ENCODE measurements at regions not wholly inside any gene's neighbourhood (a gene's known extent, or its start where the extent isn't known, plus 50 kb on each side); places are given as distances from the start of the nearest gene placed in this dataset.

DNA sequence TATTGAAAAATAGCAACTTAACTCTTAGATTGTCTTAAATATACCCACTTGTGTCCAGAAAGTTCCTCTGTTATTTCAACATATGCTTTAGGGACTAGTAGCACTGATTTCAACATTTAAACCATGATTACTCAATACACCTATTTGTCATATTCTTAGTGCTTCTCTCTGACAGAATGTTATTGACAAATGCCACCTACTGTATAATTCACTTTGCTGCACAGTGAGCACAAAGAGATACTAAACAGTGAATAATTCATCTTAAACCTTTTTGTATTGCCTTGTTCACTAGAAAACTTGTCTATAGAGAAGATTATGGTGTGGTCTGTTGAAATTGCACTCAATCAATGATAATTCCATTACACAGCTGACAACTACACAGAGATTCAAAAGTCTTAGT, 692.6 kb downstream of the PCDH17 start:
- H3K4me1 ChIP-seq (ENCODE audit: control insufficient read depth in 1 of 2, insufficient read depth in 2 of 2, low read depth in 1 of 2, low read length in 1 of 2): no peaks in the 10 kb centered on the region
- ChIA-PET POLR2A (no interaction called here), CTCF (no interaction called here)
- no peaks in the 10 kb centered on the region for H3K79me2 ChIP-seq (ENCODE audit: insufficient read depth)
- H3K9me2 ChIP-seq: no peaks in the 10 kb centered on the region
- no peak overlapping the region for H3K9ac ChIP-seq
- H3F3A ChIP-seq (replicated peaks; ENCODE audit: insufficient read depth): no peaks in the 10 kb centered on the region
- no peaks in the 10 kb centered on the region for H3K36me3 ChIP-seq (replicated peaks in 1 of 2; ENCODE audit: control insufficient read depth in 1 of 2, insufficient read depth in 2 of 2, low read length in 1 of 2)
- no peak for DNase-seq
- no peaks in the 10 kb centered on the region for H3K27me3 ChIP-seq (ENCODE audit: insufficient read depth)
- TF ChIP-seq SIN3A (IDR thresholded peaks at IDR 0.05; ENCODE audit: borderline replicate concordance, low read depth, low read length): no peak
- TF ChIP-seq FOXJ3 (CRISPR knock-in tag; IDR thresholded peaks at IDR 0.05): no peak
- no peak for TF ChIP-seq RFX5 (IDR thresholded peaks at IDR 0.05; ENCODE audit: low read length)
- TF ChIP-seq TEAD4 (IDR thresholded peaks at IDR 0.05; ENCODE audit: borderline replicate concordance, insufficient read depth): no peak
- TF ChIP-seq, protein P1, sequence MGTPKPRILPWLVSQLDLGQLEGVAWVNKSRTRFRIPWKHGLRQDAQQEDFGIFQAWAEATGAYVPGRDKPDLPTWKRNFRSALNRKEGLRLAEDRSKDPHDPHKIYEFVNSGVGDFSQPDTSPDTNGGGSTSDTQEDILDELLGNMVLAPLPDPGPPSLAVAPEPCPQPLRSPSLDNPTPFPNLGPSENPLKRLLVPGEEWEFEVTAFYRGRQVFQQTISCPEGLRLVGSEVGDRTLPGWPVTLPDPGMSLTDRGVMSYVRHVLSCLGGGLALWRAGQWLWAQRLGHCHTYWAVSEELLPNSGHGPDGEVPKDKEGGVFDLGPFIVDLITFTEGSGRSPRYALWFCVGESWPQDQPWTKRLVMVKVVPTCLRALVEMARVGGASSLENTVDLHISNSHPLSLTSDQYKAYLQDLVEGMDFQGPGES (IDR thresholded peaks at IDR 0.05; ENCODE audit: low read depth, low read length): no peak
- TF ChIP-seq, protein P2, sequence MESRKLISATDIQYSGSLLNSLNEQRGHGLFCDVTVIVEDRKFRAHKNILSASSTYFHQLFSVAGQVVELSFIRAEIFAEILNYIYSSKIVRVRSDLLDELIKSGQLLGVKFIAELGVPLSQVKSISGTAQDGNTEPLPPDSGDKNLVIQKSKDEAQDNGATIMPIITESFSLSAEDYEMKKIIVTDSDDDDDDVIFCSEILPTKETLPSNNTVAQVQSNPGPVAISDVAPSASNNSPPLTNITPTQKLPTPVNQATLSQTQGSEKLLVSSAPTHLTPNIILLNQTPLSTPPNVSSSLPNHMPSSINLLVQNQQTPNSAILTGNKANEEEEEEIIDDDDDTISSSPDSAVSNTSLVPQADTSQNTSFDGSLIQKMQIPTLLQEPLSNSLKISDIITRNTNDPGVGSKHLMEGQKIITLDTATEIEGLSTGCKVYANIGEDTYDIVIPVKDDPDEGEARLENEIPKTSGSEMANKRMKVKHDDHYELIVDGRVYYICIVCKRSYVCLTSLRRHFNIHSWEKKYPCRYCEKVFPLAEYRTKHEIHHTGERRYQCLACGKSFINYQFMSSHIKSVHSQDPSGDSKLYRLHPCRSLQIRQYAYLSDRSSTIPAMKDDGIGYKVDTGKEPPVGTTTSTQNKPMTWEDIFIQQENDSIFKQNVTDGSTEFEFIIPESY (IDR thresholded peaks at IDR 0.05; ENCODE audit: borderline replicate concordance, low read depth): no peak
- no peak for TF ChIP-seq FOSL2 (IDR thresholded peaks at IDR 0.05; ENCODE audit: borderline replicate concordance, low read depth)
- no peak for TF ChIP-seq ELF1 (IDR thresholded peaks at IDR 0.05)
- TF ChIP-seq, protein P3, sequence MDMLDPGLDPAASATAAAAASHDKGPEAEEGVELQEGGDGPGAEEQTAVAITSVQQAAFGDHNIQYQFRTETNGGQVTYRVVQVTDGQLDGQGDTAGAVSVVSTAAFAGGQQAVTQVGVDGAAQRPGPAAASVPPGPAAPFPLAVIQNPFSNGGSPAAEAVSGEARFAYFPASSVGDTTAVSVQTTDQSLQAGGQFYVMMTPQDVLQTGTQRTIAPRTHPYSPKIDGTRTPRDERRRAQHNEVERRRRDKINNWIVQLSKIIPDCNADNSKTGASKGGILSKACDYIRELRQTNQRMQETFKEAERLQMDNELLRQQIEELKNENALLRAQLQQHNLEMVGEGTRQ (IDR thresholded peaks at IDR 0.05; ENCODE audit: borderline replicate concordance, low read depth, low read length): no peak
- no peak for TF ChIP-seq RCOR1 (IDR thresholded peaks at IDR 0.05; ENCODE audit: low read length)
- TF ChIP-seq, protein P4, sequence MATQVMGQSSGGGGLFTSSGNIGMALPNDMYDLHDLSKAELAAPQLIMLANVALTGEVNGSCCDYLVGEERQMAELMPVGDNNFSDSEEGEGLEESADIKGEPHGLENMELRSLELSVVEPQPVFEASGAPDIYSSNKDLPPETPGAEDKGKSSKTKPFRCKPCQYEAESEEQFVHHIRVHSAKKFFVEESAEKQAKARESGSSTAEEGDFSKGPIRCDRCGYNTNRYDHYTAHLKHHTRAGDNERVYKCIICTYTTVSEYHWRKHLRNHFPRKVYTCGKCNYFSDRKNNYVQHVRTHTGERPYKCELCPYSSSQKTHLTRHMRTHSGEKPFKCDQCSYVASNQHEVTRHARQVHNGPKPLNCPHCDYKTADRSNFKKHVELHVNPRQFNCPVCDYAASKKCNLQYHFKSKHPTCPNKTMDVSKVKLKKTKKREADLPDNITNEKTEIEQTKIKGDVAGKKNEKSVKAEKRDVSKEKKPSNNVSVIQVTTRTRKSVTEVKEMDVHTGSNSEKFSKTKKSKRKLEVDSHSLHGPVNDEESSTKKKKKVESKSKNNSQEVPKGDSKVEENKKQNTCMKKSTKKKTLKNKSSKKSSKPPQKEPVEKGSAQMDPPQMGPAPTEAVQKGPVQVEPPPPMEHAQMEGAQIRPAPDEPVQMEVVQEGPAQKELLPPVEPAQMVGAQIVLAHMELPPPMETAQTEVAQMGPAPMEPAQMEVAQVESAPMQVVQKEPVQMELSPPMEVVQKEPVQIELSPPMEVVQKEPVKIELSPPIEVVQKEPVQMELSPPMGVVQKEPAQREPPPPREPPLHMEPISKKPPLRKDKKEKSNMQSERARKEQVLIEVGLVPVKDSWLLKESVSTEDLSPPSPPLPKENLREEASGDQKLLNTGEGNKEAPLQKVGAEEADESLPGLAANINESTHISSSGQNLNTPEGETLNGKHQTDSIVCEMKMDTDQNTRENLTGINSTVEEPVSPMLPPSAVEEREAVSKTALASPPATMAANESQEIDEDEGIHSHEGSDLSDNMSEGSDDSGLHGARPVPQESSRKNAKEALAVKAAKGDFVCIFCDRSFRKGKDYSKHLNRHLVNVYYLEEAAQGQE (IDR thresholded peaks at IDR 0.05; ENCODE audit: low read depth, low read length): no peak
- no peaks in the 10 kb centered on the region for H4K20me1 ChIP-seq (ENCODE audit: insufficient read depth)
- no peaks in the 10 kb centered on the region for H3K9me3 ChIP-seq
- no peak overlapping the region for H3K27ac ChIP-seq (ENCODE audit: low read depth in 2 of 2, low read length in 1 of 2)
- no peak overlapping the region for H3K4me3 ChIP-seq (ENCODE audit: low read depth in 2 of 2, low read length in 1 of 2)
- H3K4me2 ChIP-seq: no peak overlapping the region
- H2AFZ ChIP-seq (ENCODE audit: low read depth): no peak overlapping the region
